Left lung (tissue), 4 donors: ENCODE measurements at regions not wholly inside any gene's neighbourhood (a gene's known extent, or its start where the extent isn't known, plus 50 kb on each side); places are given as distances from the start of the nearest gene placed in this dataset.

Source experiments
- ATAC-seq: fragments of 200-7000 bp; cut with Tn5 transposase; one replicate; pipeline ENCODE4 v1.9.1; 2020; ENCODE audit warnings: moderate library complexity
- DNase-seq, 4 donors: peaks; one replicate each; pipeline ENCODE4 v3.0.0-alpha.2; 2013 to 2020
- H3K27ac ChIP-seq, 2 donors: fragments of 200-600 bp; sonication (generic) in 1 of 2; one replicate each; pipeline versions ENCODE4 v1.5.0 to v1.8.0; 2020 to 2021
- H3K27me3 ChIP-seq, 2 donors: fragments of 200-600 bp; sonication (generic) in 1 of 2; one replicate each; pipeline versions ENCODE4 v1.5.0 to v1.8.0; 2020 to 2021
- H3K36me3 ChIP-seq, 2 donors: fragments of 200-600 bp; sonication (generic) in 1 of 2; one replicate each; pipeline versions ENCODE4 v1.5.0 to v1.8.0; 2020 to 2021
- H3K4me1 ChIP-seq, 2 donors: fragments of 200-600 bp; one replicate each; pipeline ENCODE4 v1.8.0; 2021
- H3K4me3 ChIP-seq, 2 donors: fragments of 200-600 bp; sonication (generic) in 1 of 2; one replicate each; pipeline versions ENCODE4 v1.5.0 to v1.8.0; 2020 to 2021; ENCODE audit warnings: mild to moderate bottlenecking in 1 of 2
- H3K9me3 ChIP-seq, 2 donors: fragments of 200-600 bp; sonication (generic) in 1 of 2; one replicate each; pipeline versions ENCODE4 v1.5.0 to v1.8.0; 2020 to 2021
- CTCF ChIP-seq, 2 donors: fragments of 200-600 bp; sonication (generic) in 1 of 2; IDR thresholded peaks; one replicate each; pipeline versions ENCODE4 v1.5.0 to v1.8.0; 2021; ENCODE audit warnings: antibody characterized with exemption in 2 of 2
- intact Hi-C, 2 donors: fragments of 100-400 bp; cut with DNase I; formaldehyde crosslinking; loops; one replicate each; pipeline versions ENCODE4 v1.11.2 to v1.14.2; 2022
- donor health status: DM: no; HTN: yes; CAD: no.
- donor health status: DM: no; HTN: no; CAD: no.

GRCh38 chr6:77362055-77362454, 101.2 kb downstream of the HTR1B start:
- peaks cover 0 to 13% of the 10 kb centered on the region in 2 donors for H3K9me3 ChIP-seq
- no peaks in the 10 kb centered on the region for H3K36me3 ChIP-seq
- DNase-seq (no peak), ATAC-seq (no peak)
- no peaks in the 10 kb centered on the region for H3K4me1 ChIP-seq
- no peaks in the 10 kb centered on the region for H3K27me3 ChIP-seq
- no peak for TF ChIP-seq CTCF (IDR thresholded peaks at IDR 0.05)
- intact Hi-C loops, result no loop called here
- no peak overlapping the region for H3K4me3 ChIP-seq
- no peak overlapping the region for H3K27ac ChIP-seq

- intact Hi-C loops, result no loop called here
- no peaks in the 10 kb centered on the region for H3K27me3 ChIP-seq
- TF ChIP-seq CTCF (IDR thresholded peaks at IDR 0.05), result no peak
- peaks cover 0 to 16% of the 10 kb centered on the region in 2 donors for H3K9me3 ChIP-seq
- H3K27ac ChIP-seq, result no peak overlapping the region
- no peaks in the 10 kb centered on the region for H3K4me1 ChIP-seq
- H3K36me3 ChIP-seq, result no peaks in the 10 kb centered on the region
- DNase-seq, result no peak
- no peak overlapping the region for H3K4me3 ChIP-seq
- no peak for ATAC-seq
Measured at GRCh38 chr6:77361018-77361417, 102.3 kb downstream of the HTR1B start.

GRCh38 chr6:77356821-77357220, 106.5 kb downstream of the HTR1B start:
- TF ChIP-seq CTCF (IDR thresholded peaks at IDR 0.05), result no peak
- H3K36me3 ChIP-seq, result no peaks in the 10 kb centered on the region
- intact Hi-C loops, result no loop called here
- no peaks in the 10 kb centered on the region for H3K27me3 ChIP-seq
- no peak overlapping the region for H3K27ac ChIP-seq
- ATAC-seq, result no peak
- no peak overlapping the region for H3K4me3 ChIP-seq
- no peaks in the 10 kb centered on the region for H3K4me1 ChIP-seq
- H3K9me3 ChIP-seq, result peaks cover 0 to 7% of the 10 kb centered on the region in 2 donors
- no peak for DNase-seq

GRCh38 chr6:77354581-77354980, 108.7 kb downstream of the HTR1B start:
- Histone ChIP-seq H3K9me3 (peaks cover 0 to 5% of the 10 kb centered on the region in 2 donors), H3K27ac (no peak overlapping the region), H3K4me1 (no peaks in the 10 kb centered on the region), H3K27me3 (no peaks in the 10 kb centered on the region), H3K36me3 (no peaks in the 10 kb centered on the region), H3K4me3 (no peak overlapping the region)
- intact Hi-C loops, result no loop called here
- no peak for ATAC-seq
- no peak for TF ChIP-seq CTCF (IDR thresholded peaks at IDR 0.05)
- DNase-seq, result no peak

GRCh38 chr6:77353129-77353528, 110.2 kb downstream of the HTR1B start:
- H3K36me3 ChIP-seq, result no peaks in the 10 kb centered on the region

More at GRCh38 chr6:77353129-77353528, 110.2 kb downstream of the HTR1B start:
- Histone ChIP-seq H3K4me3 (no peak overlapping the region), H3K4me1 (no peaks in the 10 kb centered on the region), H3K9me3 (peaks cover 0 to 5% of the 10 kb centered on the region in 2 donors), H3K27me3 (no peaks in the 10 kb centered on the region), H3K27ac (no peak overlapping the region)
- DNase-seq (no peak), ATAC-seq (no peak)
- no peak for TF ChIP-seq CTCF (IDR thresholded peaks at IDR 0.05)
- intact Hi-C loops, result no loop called here
